Transverse colon (tissue), 4 donors: ENCODE measurements at regions not wholly inside any gene's neighbourhood (a gene's known extent, or its start where the extent isn't known, plus 50 kb on each side); places are given as distances from the start of the nearest gene placed in this dataset.

Experiments used
- DNase-seq: peaks from one replicate; pipeline ENCODE4 v3.0.0-alpha.2; 2019
- H3K27ac ChIP-seq, 4 donors: fragments of 200-600 bp; sonication (generic); 2 replicates each; pipeline ENCODE4 v1.5.1; 2016 to 2018; ENCODE audit warnings: inconsistent platforms in 4 of 4
- H3K27me3 ChIP-seq: fragments of 200-600 bp; sonication (generic); 2 replicates; pipeline ENCODE4 v1.5.1; 2017; ENCODE audit warnings: inconsistent platforms
- H3K36me3 ChIP-seq, 4 donors: fragments of 200-600 bp; sonication (generic); 2 replicates each; pipeline ENCODE4 v1.5.1; 2017 to 2019; ENCODE audit warnings: inconsistent platforms in 4 of 4
- H3K4me1 ChIP-seq, 4 donors: fragments of 200-600 bp; sonication (generic); 2 replicates each; pipeline ENCODE4 v1.5.1; 2017 to 2020; ENCODE audit warnings: inconsistent platforms in 4 of 4
- H3K4me3 ChIP-seq, 4 donors: fragments of 200-600 bp; sonication (generic); 1 replicate in 1 of 4; 2 replicates in 3 of 4; pipeline versions ENCODE4 v1.5.1 to v1.6.1; 2017 to 2019; ENCODE audit warnings: inconsistent platforms in 4 of 4
- H3K9me3 ChIP-seq, 2 donors: fragments of 200-600 bp; sonication (generic); 2 replicates each; pipeline ENCODE4 v1.5.1; 2017 to 2019; ENCODE audit warnings: inconsistent platforms in 2 of 2
- EP300 ChIP-seq: sonication (generic); formaldehyde crosslinking; IDR thresholded peaks from one replicate; pipeline ENCODE4 v1.6.1; 2017; ENCODE audit warnings: antibody characterized with exemption, low read depth
- POLR2A ChIP-seq: fragments of 450-650 bp; IDR thresholded peaks from one replicate; pipeline ENCODE4 v1.6.1; 2016; ENCODE audit warnings: antibody characterized with exemption, mild to moderate bottlenecking, moderate library complexity
- POLR2AphosphoS5 ChIP-seq, 3 donors: sonication (generic); formaldehyde crosslinking; IDR thresholded peaks; one replicate each; pipeline ENCODE4 v1.6.1; 2016; ENCODE audit warnings: antibody characterized with exemption in 3 of 3
- WGBS, 2 donors: methylation state at CpG; one replicate each; pipeline ENCODE4 v1.1.5; 2018; ENCODE audit warnings: low coverage in 1 of 2; 5-methylcytosine and 5-hydroxymethylcytosine counted together
- in situ Hi-C, 4 donors: fragments of 200-750 bp; cut with MboI; loops; one replicate each; pipeline versions ENCODE4 v1.15.0 to v1.15.1; 2017; ENCODE audit warnings: low sequenced_read_pairs in 3 of 4, low pct_ligation_motif_present in 1 of 4, low pct_unique_long_range_greater_than_20kb in 1 of 4
- intact Hi-C: fragments of 100-400 bp; cut with DNase I; formaldehyde crosslinking; loops from one replicate; pipeline ENCODE4 v1.15.1; 2023; ENCODE audit warnings: low total_unique reads
- TF ChIP-seq, protein P1 (sequence below), 5 experiments: fragments of 200-600 bp in 3 of 5; fragments of 450-650 bp in 2 of 5; sonication (generic) in 3 of 5; IDR thresholded peaks; 1 replicate in 2 of 5; 2 replicates in 3 of 5; pipeline ENCODE4 v1.5.1; 2016 to 2017; ENCODE audit warnings: antibody characterized with exemption in 5 of 5, inconsistent platforms in 3 of 5, mild to moderate bottlenecking in 2 of 5, moderate library complexity in 1 of 5

DNA sequence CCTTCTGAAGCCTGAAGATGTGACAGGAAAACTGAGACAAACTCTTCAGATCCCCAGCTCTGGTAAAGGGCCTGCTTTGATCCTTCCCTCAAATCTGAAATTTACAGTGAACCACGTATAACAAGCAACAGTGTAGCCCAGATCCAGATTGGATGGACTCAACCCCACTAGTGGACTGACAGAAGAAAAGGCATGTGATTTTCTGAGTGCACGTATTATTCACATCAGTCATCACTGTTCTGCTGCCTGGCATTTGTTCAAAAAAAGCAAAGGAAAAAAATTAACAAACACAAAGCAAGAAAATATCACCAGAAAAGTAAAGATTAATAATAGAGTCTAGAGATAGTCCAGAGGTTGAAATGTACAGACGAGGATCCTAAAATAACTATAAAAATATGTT lies 87.6 kb downstream of the CYRIA start:
- TF ChIP-seq, protein P1, sequence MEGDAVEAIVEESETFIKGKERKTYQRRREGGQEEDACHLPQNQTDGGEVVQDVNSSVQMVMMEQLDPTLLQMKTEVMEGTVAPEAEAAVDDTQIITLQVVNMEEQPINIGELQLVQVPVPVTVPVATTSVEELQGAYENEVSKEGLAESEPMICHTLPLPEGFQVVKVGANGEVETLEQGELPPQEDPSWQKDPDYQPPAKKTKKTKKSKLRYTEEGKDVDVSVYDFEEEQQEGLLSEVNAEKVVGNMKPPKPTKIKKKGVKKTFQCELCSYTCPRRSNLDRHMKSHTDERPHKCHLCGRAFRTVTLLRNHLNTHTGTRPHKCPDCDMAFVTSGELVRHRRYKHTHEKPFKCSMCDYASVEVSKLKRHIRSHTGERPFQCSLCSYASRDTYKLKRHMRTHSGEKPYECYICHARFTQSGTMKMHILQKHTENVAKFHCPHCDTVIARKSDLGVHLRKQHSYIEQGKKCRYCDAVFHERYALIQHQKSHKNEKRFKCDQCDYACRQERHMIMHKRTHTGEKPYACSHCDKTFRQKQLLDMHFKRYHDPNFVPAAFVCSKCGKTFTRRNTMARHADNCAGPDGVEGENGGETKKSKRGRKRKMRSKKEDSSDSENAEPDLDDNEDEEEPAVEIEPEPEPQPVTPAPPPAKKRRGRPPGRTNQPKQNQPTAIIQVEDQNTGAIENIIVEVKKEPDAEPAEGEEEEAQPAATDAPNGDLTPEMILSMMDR (IDR thresholded peaks at IDR 0.05), result no peak
- TF ChIP-seq POLR2A (no peak), EP300 (no peak), POLR2AphosphoS5 (IDR thresholded peaks at IDR 0.05) (no peak)
- DNase-seq, result no peak
- Histone ChIP-seq H3K4me1 (no peaks in the 10 kb centered on the region), H3K36me3 (no peaks in the 10 kb centered on the region), H3K27me3 (no peaks in the 10 kb centered on the region), H3K9me3 (no peaks in the 10 kb centered on the region), H3K27ac (no peak overlapping the region), H3K4me3 (no peak overlapping the region)
- in situ Hi-C loops, result no loop called here
- intact Hi-C loops, result no loop called here
- 76 to 83% methylated on average over 3 of the region's 3 CpGs for WGBS, 2 donors

DNA sequence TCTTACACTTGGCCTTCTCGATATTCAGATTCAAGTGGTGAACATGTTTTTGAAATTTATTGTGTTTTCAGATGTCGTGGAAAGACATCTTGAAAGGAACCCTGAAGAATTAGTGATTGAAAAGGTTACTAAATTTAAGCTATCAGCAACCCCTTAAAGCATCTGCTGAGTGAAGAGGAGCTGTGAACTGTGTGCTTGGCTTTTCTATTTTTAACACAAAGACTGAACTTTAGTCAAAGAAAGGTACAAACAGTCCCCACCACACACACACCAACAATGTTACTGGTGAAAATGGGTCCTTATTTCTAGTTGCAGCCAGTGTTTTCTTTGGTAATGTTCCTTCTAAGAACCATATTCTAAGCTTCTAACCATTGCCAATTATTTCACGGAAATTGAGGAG lies 95.1 kb downstream of the CYRIA start:
- Histone ChIP-seq H3K4me1 (no peaks in the 10 kb centered on the region), H3K27me3 (no peaks in the 10 kb centered on the region), H3K4me3 (no peak overlapping the region), H3K36me3 (no peaks in the 10 kb centered on the region), H3K9me3 (no peaks in the 10 kb centered on the region), H3K27ac (no peak overlapping the region)
- TF ChIP-seq POLR2AphosphoS5 (IDR thresholded peaks at IDR 0.05), result no peak
- TF ChIP-seq, protein P1 (IDR thresholded peaks at IDR 0.05), result no peak
- TF ChIP-seq POLR2A, result no peak
- no peak for TF ChIP-seq EP300
- in situ Hi-C loops, result no loop called here
- intact Hi-C loops, result no loop called here
- DNase-seq, result no peak
- 80 to 84% methylated on average over 3 of the region's 3 CpGs for WGBS, 2 donors

DNA sequence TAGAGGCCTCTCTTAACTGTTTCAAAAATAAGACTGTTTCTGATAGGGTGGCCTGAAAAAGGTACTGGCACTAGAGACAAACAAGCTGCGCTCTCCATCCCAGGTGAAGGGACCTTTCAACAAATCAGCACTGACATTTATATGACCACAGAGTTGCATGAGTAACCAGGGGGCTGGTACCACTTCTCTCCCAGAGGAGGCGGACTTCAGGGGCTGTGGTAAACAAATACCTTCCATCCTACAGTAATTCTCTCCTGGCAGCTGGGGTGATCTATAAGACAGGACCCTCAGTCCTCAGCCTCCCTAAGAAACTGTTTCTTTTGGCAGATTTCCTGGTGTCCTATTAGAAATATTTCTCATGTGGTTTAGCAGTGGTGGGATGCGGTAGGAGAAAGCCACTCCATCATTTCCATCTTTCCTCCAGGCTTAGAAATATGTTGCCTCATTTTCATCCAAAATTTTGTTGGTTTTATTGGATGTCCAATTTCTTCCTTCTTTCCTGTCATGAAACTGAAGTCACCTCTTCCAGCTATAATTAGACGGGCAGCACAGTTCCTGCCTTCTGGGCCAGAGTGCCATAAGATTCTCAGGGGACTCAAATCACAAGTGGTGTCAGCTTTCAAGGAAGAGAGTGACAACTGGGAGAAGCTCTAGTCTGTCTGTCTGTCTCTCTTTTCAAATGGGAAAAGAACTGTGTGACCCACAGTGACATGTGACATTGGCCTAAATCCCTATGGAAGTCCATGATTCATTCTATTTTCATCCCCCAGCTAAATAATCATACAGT lies 96.4 kb downstream of the CYRIA start:
- in situ Hi-C loops (no loop called here), intact Hi-C loops (no loop called here)
- H3K4me1 ChIP-seq, result no peaks in the 10 kb centered on the region
- no peaks in the 10 kb centered on the region for H3K9me3 ChIP-seq
- no peak overlapping the region for H3K27ac ChIP-seq
- TF ChIP-seq POLR2AphosphoS5 (IDR thresholded peaks at IDR 0.05) (no peak), POLR2A (no peak), EP300 (no peak)
- TF ChIP-seq, protein P1 (IDR thresholded peaks at IDR 0.05), result no peak
- no peak overlapping the region for H3K4me3 ChIP-seq
- no peaks in the 10 kb centered on the region for H3K27me3 ChIP-seq
- H3K36me3 ChIP-seq, result no peaks in the 10 kb centered on the region
- 85 to 88% methylated on average over 2 to 4 of the region's 4 CpGs for WGBS, 2 donors
- DNase-seq, result no peak

DNA sequence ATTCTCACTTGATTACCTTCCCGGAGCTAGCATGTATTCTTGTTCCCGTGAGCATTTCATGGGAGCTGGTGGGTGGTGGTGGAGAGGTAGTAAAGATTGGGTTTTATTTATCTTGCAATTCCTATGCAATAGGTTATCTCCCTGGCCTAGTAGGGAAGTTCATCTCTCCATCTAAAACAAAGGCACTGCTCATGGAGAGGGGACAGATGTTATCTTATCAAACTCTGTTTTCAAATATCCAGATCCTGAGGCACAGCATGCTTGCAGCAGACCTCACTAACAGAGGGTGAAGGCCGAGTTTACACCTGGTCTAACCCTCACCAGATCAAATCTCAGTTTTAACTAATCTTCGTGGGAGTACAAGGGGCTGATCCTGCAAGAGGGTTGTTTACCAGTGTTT lies 98.9 kb downstream of the CYRIA start:
- Histone ChIP-seq H3K4me3 (no peak overlapping the region), H3K27ac (no peak overlapping the region), H3K27me3 (no peaks in the 10 kb centered on the region), H3K36me3 (no peaks in the 10 kb centered on the region), H3K9me3 (no peaks in the 10 kb centered on the region), H3K4me1 (no peaks in the 10 kb centered on the region)
- in situ Hi-C loops (no loop called here), intact Hi-C loops (no loop called here)
- TF ChIP-seq, protein P1 (IDR thresholded peaks at IDR 0.05), result no peak
- TF ChIP-seq EP300, result no peak
- TF ChIP-seq POLR2A, result no peak
- TF ChIP-seq POLR2AphosphoS5 (IDR thresholded peaks at IDR 0.05), result no peak
- WGBS, 2 donors, result 44 to 59% methylated on average over 2 to 4 of the region's 4 CpGs
- no peak for DNase-seq
